IMR-90 (cell line): ENCODE measurements at regions not wholly inside any gene's neighbourhood (a gene's known extent, or its start where the extent isn't known, plus 50 kb on each side); places are given as distances from the start of the nearest gene placed in this dataset.

Experiments
- ATAC-seq: fragments of 200-7000 bp; cut with Tn5 transposase; 2 replicates; pipeline ENCODE4 v1.9.1; 2020; ENCODE audit warnings: low read depth, mild to moderate bottlenecking, moderate library complexity
- BruUV-seq: library from RNA; stranded (reverse); fragments of 400-500 nt; replicated peaks from 2 replicates; lab custom pipeline; 2021; lab: Mats Ljungman, UMichigan
- CTCF ChIA-PET: fragments of 300-600 bp; formaldehyde crosslinking; extraction: SDS; loops from one replicate; lab custom pipeline; 2021; ENCODE audit warnings: antibody characterized with exemption; lab: Yijun Ruan, JAX
- POLR2A ChIA-PET: fragments of 300-600 bp; sonication (Branson Sonifier 250); formaldehyde crosslinking; loops from one replicate; lab custom pipeline; 2022; ENCODE audit warnings: antibody characterized with exemption; ENCODE audit not compliant: unreplicated experiment; lab: Charles Lee
- DNase-seq: peaks from one replicate; pipeline ENCODE4 v3.0.0; 2013
- H2AFZ ChIP-seq: replicated peaks from 2 replicates; pipeline ENCODE3; 2013; ENCODE audit warnings: low read length, mild to moderate bottlenecking; ENCODE audit not compliant: poor library complexity
- H2AK5ac ChIP-seq: 2 replicates; pipeline ENCODE4 v1.6.1; 2013; ENCODE audit warnings: low read depth, low read length, inconsistent platforms
- H2AK9ac ChIP-seq: replicated peaks from 2 replicates; pipeline ENCODE3; 2013; ENCODE audit warnings: mild to moderate bottlenecking, low read depth, low read length, moderate library complexity; ENCODE audit not compliant: poor library complexity
- H2BK120ac ChIP-seq: 2 replicates; pipeline ENCODE4 v1.6.1; 2013; ENCODE audit warnings: low read depth, low read length, inconsistent platforms
- H2BK15ac ChIP-seq: 3 replicates; pipeline ENCODE4 v1.6.1; 2013; ENCODE audit warnings: low read depth, low read length, inconsistent platforms
- H2BK20ac ChIP-seq: 2 replicates; pipeline ENCODE4 v1.6.1; 2013; ENCODE audit warnings: low read depth, mild to moderate bottlenecking, inconsistent platforms, low read length, moderate library complexity
- H2BK5ac ChIP-seq: 2 replicates; pipeline ENCODE4 v1.6.1; 2013; ENCODE audit warnings: mild to moderate bottlenecking, low read depth, low read length, inconsistent platforms; ENCODE audit not compliant: poor library complexity, severe bottlenecking
- H3K14ac ChIP-seq: replicated peaks from 2 replicates; pipeline ENCODE4 v1.6.1; 2013; ENCODE audit warnings: low read depth, low read length, inconsistent platforms
- H3K18ac ChIP-seq: 2 replicates; pipeline ENCODE4 v1.6.1; 2013; ENCODE audit warnings: low read depth, low read length, control low read depth
- H3K23ac ChIP-seq: 2 replicates; pipeline ENCODE4 v1.6.1; 2013; ENCODE audit warnings: low read depth, low read length, inconsistent platforms
- H3K27ac ChIP-seq: 2 replicates; pipeline ENCODE4 v1.5.1; 2013; ENCODE audit warnings: mild to moderate bottlenecking, control low read depth, low read length; ENCODE audit not compliant: insufficient read depth
- H3K27me3 ChIP-seq: 2 replicates; pipeline ENCODE4 v1.6.1; 2013; ENCODE audit warnings: low read length; ENCODE audit not compliant: control insufficient read depth, insufficient read depth
- H3K36me3 ChIP-seq: 2 replicates; pipeline ENCODE4 v1.6.1; 2013; ENCODE audit warnings: low read length, mixed read lengths; ENCODE audit not compliant: control insufficient read depth, insufficient read depth
- H3K4ac ChIP-seq: 2 replicates; pipeline ENCODE4 v1.6.1; 2013; ENCODE audit warnings: low read depth, low read length, inconsistent platforms
- H3K4me1 ChIP-seq: 2 replicates; pipeline ENCODE4 v1.6.1; 2013; ENCODE audit warnings: low read length, mixed read lengths; ENCODE audit not compliant: control insufficient read depth, insufficient read depth
- H3K4me2 ChIP-seq: 2 replicates; pipeline ENCODE4 v1.6.1; 2013; ENCODE audit warnings: low read depth, mild to moderate bottlenecking, control low read depth, low read length, moderate library complexity
- H3K4me3 ChIP-seq: 2 replicates; pipeline ENCODE4 v1.5.1; 2013; ENCODE audit warnings: low read depth, mild to moderate bottlenecking, control low read depth, low read length, moderate library complexity; ENCODE audit not compliant: insufficient read depth
- H3K56ac ChIP-seq: 2 replicates; pipeline ENCODE4 v1.6.1; 2013; ENCODE audit warnings: low read length, inconsistent platforms; ENCODE audit not compliant: insufficient read depth; ENCODE audit errors: extremely low read depth
- H3K79me1 ChIP-seq, 2 experiments: 2 replicates each; pipeline ENCODE4 v1.6.1; 2013; ENCODE audit warnings: low read length in 2 of 2, inconsistent platforms in 1 of 2, low read depth in 1 of 2
- H3K9ac ChIP-seq: 2 replicates; pipeline ENCODE4 v1.6.1; 2013; ENCODE audit warnings: low read depth, low read length, control low read depth
- H3K9me1 ChIP-seq: 2 replicates; pipeline ENCODE4 v1.6.1; 2013; ENCODE audit warnings: low read length, inconsistent platforms; ENCODE audit not compliant: insufficient read depth
- H3K9me3 ChIP-seq: 2 replicates; pipeline ENCODE4 v1.6.1; 2013; ENCODE audit warnings: low read length; ENCODE audit not compliant: control insufficient read depth, insufficient read depth
- H4K20me1 ChIP-seq: 2 replicates; pipeline ENCODE4 v1.6.1; 2013; ENCODE audit warnings: low read length, inconsistent platforms; ENCODE audit not compliant: insufficient read depth
- H4K5ac ChIP-seq: 2 replicates; pipeline ENCODE4 v1.6.1; 2013; ENCODE audit warnings: mild to moderate bottlenecking, low read depth, low read length, control low read depth
- H4K8ac ChIP-seq, 2 experiments: 2 replicates each; pipeline ENCODE4 v1.6.1; 2013; ENCODE audit warnings: low read depth in 2 of 2, low read length in 2 of 2, control low read depth in 1 of 2, inconsistent platforms in 1 of 2
- H4K91ac ChIP-seq: 2 replicates; pipeline ENCODE4 v1.6.1; 2013; ENCODE audit warnings: low read depth, low read length, inconsistent platforms; ENCODE audit not compliant: insufficient read depth
- USF2 ChIP-seq: fragments of 150-350 bp; IDR thresholded peaks from 2 replicates; pipeline ENCODE4 v1.6.1; 2017; ENCODE audit warnings: mild to moderate bottlenecking, antibody characterized with exemption, low read length, low read depth
- WGBS, 2 experiments: methylation state at CpG; one replicate each; pipeline versions ENCODE4 v1.1.5 to v1.1.7; 2013; ENCODE audit warnings: missing lambda C conversion rate in 2 of 2; ENCODE audit not compliant: insufficient read length in 1 of 2; ENCODE audit errors: extremely low coverage in 2 of 2; 5-methylcytosine and 5-hydroxymethylcytosine counted together
- dilution Hi-C: fragments of 300-500 bp; cut with HindIII; formaldehyde crosslinking; loops from one replicate; pipeline ENCODE4 v1.14.3; 2018; ENCODE audit warnings: low sequenced_read_pairs; ENCODE audit not compliant: unreplicated experiment
- in situ Hi-C: fragments of 300-500 bp; cut with MboI; formaldehyde crosslinking; loops from 3 replicates; pipeline ENCODE4 v1.14.3; 2019; ENCODE audit warnings: low sequenced_read_pairs, inconsistent platforms, mixed read lengths
- intact Hi-C: fragments of 100-400 bp; cut with micrococcal nuclease; formaldehyde crosslinking; loops from 2 replicates; pipeline ENCODE4 v1.10.0; 2022

DNA sequence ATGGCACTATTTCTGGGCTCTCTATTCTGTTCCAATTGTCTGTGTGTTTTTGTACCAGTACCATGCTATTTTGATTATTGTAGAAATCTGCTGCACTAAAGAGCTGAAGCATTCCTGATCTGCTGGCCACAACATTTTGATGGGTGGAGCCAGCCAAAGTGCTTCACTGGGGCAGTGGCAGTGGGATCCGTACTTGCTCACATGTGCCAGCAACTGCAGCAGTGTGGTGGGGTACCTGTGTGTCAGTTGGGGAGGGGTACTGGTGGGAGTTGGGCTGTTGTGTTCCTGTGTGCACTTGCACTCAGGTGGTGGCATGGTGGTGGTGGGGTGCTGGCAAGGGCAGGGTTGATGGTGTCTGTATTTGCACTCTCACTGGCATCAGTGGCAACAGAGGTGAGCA, 204.6 kb upstream of the ALG10 start:
- no peak overlapping the region for H3K4me3 ChIP-seq
- H2BK15ac ChIP-seq, result no peak overlapping the region
- DNase-seq (no peak), ATAC-seq (no peak)
- in situ Hi-C loops, result no loop called here
- H3K27ac ChIP-seq, result no peak overlapping the region
- no CpG with 5 or more reads among the region's 1 CpG for WGBS, 2 experiments
- H2AK9ac ChIP-seq, result no peak overlapping the region
- no TSS peak for BruUV-seq
- H3K36me3 ChIP-seq, result no peaks in the 10 kb centered on the region
- H4K8ac ChIP-seq, result no peak overlapping the region
- H3K4me1 ChIP-seq, result no peaks in the 10 kb centered on the region
- H4K20me1 ChIP-seq, result no peaks in the 10 kb centered on the region
- no peaks in the 10 kb centered on the region for H3K27me3 ChIP-seq
- no peak overlapping the region for H3K23ac ChIP-seq
- no peaks in the 10 kb centered on the region for H3K79me1 ChIP-seq
- no peak for TF ChIP-seq USF2
- no peak overlapping the region for H3K4ac ChIP-seq
- no peak overlapping the region for H3K14ac ChIP-seq
- H2BK20ac ChIP-seq, result no peak overlapping the region
- CTCF ChIA-PET, result no interaction called here
- no peak overlapping the region for H4K5ac ChIP-seq
- no peak overlapping the region for H2AK5ac ChIP-seq
- dilution Hi-C loops, result no loop called here
- no peak overlapping the region for H3K18ac ChIP-seq
- H3K56ac ChIP-seq, result no peak overlapping the region
- no peak overlapping the region for H2AFZ ChIP-seq
- no peak overlapping the region for H3K9ac ChIP-seq
- POLR2A ChIA-PET, result no interaction called here
- no peak overlapping the region for H3K4me2 ChIP-seq
- intact Hi-C loops, result no loop called here
- H4K91ac ChIP-seq, result no peak overlapping the region
- H3K9me1 ChIP-seq, result no peaks in the 10 kb centered on the region
- H2BK5ac ChIP-seq, result no peak overlapping the region
- no peak overlapping the region for H2BK120ac ChIP-seq
- peaks cover 16% of the 10 kb centered on the region for H3K9me3 ChIP-seq
